Activated T-cell treated with anti-CD3 and anti-CD28 coated beads, Interleukin-2, amount 50 U/mL, for 24 hours (primary cell): ENCODE measurements at regions not wholly inside any gene's neighbourhood (a gene's known extent, or its start where the extent isn't known, plus 50 kb on each side); places are given as distances from the start of the nearest gene placed in this dataset.
"Not testable (repeated sequence)": the region's sequence is repeated elsewhere in the genome, so short reads cannot be mapped to it uniquely, and the experiment has no call there.

Experiments
- DNase-seq: peaks from one replicate; pipeline ENCODE4 v3.0.0-alpha.2; 2020
- H3K27ac Mint-ChIP-seq: 2 replicates; pipeline ENCODE4 v1.8.0; 2020; ENCODE audit warnings: mild to moderate bottlenecking, mixed read lengths
- H3K27me3 Mint-ChIP-seq: 2 replicates; pipeline ENCODE4 v1.8.0; 2020; ENCODE audit warnings: mixed read lengths
- H3K36me3 Mint-ChIP-seq: 2 replicates; pipeline ENCODE4 v1.8.0; 2020; ENCODE audit warnings: low read depth, mixed read lengths
- H3K4me1 Mint-ChIP-seq: 2 replicates; pipeline ENCODE4 v1.8.0; 2020; ENCODE audit warnings: low read depth, mixed read lengths
- H3K4me3 Mint-ChIP-seq: 2 replicates; pipeline ENCODE4 v1.8.0; 2020; ENCODE audit warnings: mild to moderate bottlenecking, moderate library complexity, mixed read lengths
- H3K9me3 Mint-ChIP-seq: 2 replicates; pipeline ENCODE4 v1.8.0; 2020; ENCODE audit warnings: mixed read lengths

- Mint-ChIP-seq H3K4me1 (peaks cover 4% of the 10 kb centered on the region), H3K27ac (no peak overlapping the region), H3K36me3 (no peaks in the 10 kb centered on the region), H3K9me3 (no peaks in the 10 kb centered on the region), H3K4me3 (no peak overlapping the region), H3K27me3 (peaks cover 11% of the 10 kb centered on the region)
- DNase-seq = no peak
Observed at GRCh38 chr3:23709987-23710386, 95.8 kb upstream of the UBE2E1 start.

GRCh38 chr3:23710555-23710954, 95.2 kb upstream of the UBE2E1 start:
- no peak for DNase-seq
- Mint-ChIP-seq H3K27me3 (peaks cover 11% of the 10 kb centered on the region), H3K9me3 (no peaks in the 10 kb centered on the region), H3K36me3 (no peaks in the 10 kb centered on the region), H3K4me3 (no peak overlapping the region), H3K4me1 (peaks cover 4% of the 10 kb centered on the region), H3K27ac (no peak overlapping the region)

GRCh38 chr3:23711916-23712494, 93.8 kb upstream of the UBE2E1 start:
- Mint-ChIP-seq H3K27ac (no peak overlapping the region), H3K4me3 (no peak overlapping the region), H3K4me1 (no peaks in the 10 kb centered on the region), H3K27me3 (peaks cover 11% of the 10 kb centered on the region), H3K36me3 (no peaks in the 10 kb centered on the region), H3K9me3 (peaks cover 5% of the 10 kb centered on the region)
- no peak for DNase-seq

- Mint-ChIP-seq H3K27ac (no peak overlapping the region), H3K4me1 (no peaks in the 10 kb centered on the region), H3K9me3 (peaks cover 5% of the 10 kb centered on the region), H3K4me3 (no peak overlapping the region), H3K36me3 (no peaks in the 10 kb centered on the region), H3K27me3 (peaks cover 11% of the 10 kb centered on the region)
- DNase-seq = no peak
Observed at GRCh38 chr3:23712656-23713559, 92.8 kb upstream of the UBE2E1 start.

GRCh38 chr3:23713641-23714040, 92.1 kb upstream of the UBE2E1 start:
- DNase-seq = no peak
- Mint-ChIP-seq H3K27me3 (peaks cover 11% of the 10 kb centered on the region), H3K9me3 (peaks cover 5% of the 10 kb centered on the region), H3K27ac (no peak overlapping the region), H3K4me1 (no peaks in the 10 kb centered on the region), H3K4me3 (no peak overlapping the region), H3K36me3 (no peaks in the 10 kb centered on the region)

GRCh38 chr3:23720059-23720458, 85.7 kb upstream of the UBE2E1 start:
- no peak overlapping the region for H3K27ac Mint-ChIP-seq
- DNase-seq = no peak
- no peaks in the 10 kb centered on the region for H3K4me1 Mint-ChIP-seq
- H3K4me3 Mint-ChIP-seq = no peak overlapping the region
- H3K36me3 Mint-ChIP-seq = no peaks in the 10 kb centered on the region
- no peaks in the 10 kb centered on the region for H3K27me3 Mint-ChIP-seq
- H3K9me3 Mint-ChIP-seq = peaks cover 5% of the 10 kb centered on the region

- DNase-seq = no peak
- H3K4me1 Mint-ChIP-seq = no peaks in the 10 kb centered on the region
- H3K27me3 Mint-ChIP-seq = no peaks in the 10 kb centered on the region
- no peak overlapping the region for H3K27ac Mint-ChIP-seq
- no peak overlapping the region for H3K4me3 Mint-ChIP-seq
- no peaks in the 10 kb centered on the region for H3K36me3 Mint-ChIP-seq
- peaks cover 5% of the 10 kb centered on the region for H3K9me3 Mint-ChIP-seq
Observed at GRCh38 chr3:23720885-23721284, 84.9 kb upstream of the UBE2E1 start.

- DNase-seq = no peak
- H3K27me3 Mint-ChIP-seq = no peaks in the 10 kb centered on the region
- no peaks in the 10 kb centered on the region for H3K9me3 Mint-ChIP-seq
- H3K4me3 Mint-ChIP-seq = no peak overlapping the region
- H3K27ac Mint-ChIP-seq = no peak overlapping the region
- H3K36me3 Mint-ChIP-seq = no peaks in the 10 kb centered on the region
- H3K4me1 Mint-ChIP-seq = peaks cover 8% of the 10 kb centered on the region
Observed at GRCh38 chr3:23723141-23723540, 82.6 kb upstream of the UBE2E1 start.

- H3K4me3 Mint-ChIP-seq = no peak overlapping the region
- no peaks in the 10 kb centered on the region for H3K9me3 Mint-ChIP-seq
- peaks cover 8% of the 10 kb centered on the region for H3K4me1 Mint-ChIP-seq
- DNase-seq = no peak
- H3K27ac Mint-ChIP-seq = no peak overlapping the region
- H3K36me3 Mint-ChIP-seq = no peaks in the 10 kb centered on the region
- H3K27me3 Mint-ChIP-seq = no peaks in the 10 kb centered on the region
Observed at GRCh38 chr3:23723930-23724329, 81.8 kb upstream of the UBE2E1 start.

- no peaks in the 10 kb centered on the region for H3K36me3 Mint-ChIP-seq
- DNase-seq = no peak
- H3K27ac Mint-ChIP-seq = no peak overlapping the region
- no peaks in the 10 kb centered on the region for H3K9me3 Mint-ChIP-seq
- no peak overlapping the region for H3K4me3 Mint-ChIP-seq
- peaks cover 8% of the 10 kb centered on the region for H3K4me1 Mint-ChIP-seq
- no peaks in the 10 kb centered on the region for H3K27me3 Mint-ChIP-seq
Observed at GRCh38 chr3:23726811-23727548, 78.8 kb upstream of the UBE2E1 start.

- DNase-seq = no peak
- H3K4me1 Mint-ChIP-seq = peaks cover 8% of the 10 kb centered on the region
- H3K9me3 Mint-ChIP-seq = no peaks in the 10 kb centered on the region
- no peaks in the 10 kb centered on the region for H3K27me3 Mint-ChIP-seq
- no peaks in the 10 kb centered on the region for H3K36me3 Mint-ChIP-seq
- no peak overlapping the region for H3K4me3 Mint-ChIP-seq
- H3K27ac Mint-ChIP-seq = no peak overlapping the region
Observed at GRCh38 chr3:23728601-23729117, 77.1 kb upstream of the UBE2E1 start.

- DNase-seq, H3K4me1 Mint-ChIP-seq, H3K27me3 Mint-ChIP-seq, H3K27ac Mint-ChIP-seq, H3K4me3 Mint-ChIP-seq, H3K9me3 Mint-ChIP-seq, H3K36me3 Mint-ChIP-seq: not testable (repeated sequence)
Observed at GRCh38 chr3:23729362-23729761, 76.4 kb upstream of the UBE2E1 start.

GRCh38 chr3:23734481-23734880, 71.3 kb upstream of the UBE2E1 start:
- no peaks in the 10 kb centered on the region for H3K36me3 Mint-ChIP-seq
- H3K27ac Mint-ChIP-seq = no peak overlapping the region
- H3K4me3 Mint-ChIP-seq = no peak overlapping the region
- no peak for DNase-seq
- peaks cover 13% of the 10 kb centered on the region for H3K27me3 Mint-ChIP-seq
- peaks cover 2% of the 10 kb centered on the region for H3K4me1 Mint-ChIP-seq
- no peaks in the 10 kb centered on the region for H3K9me3 Mint-ChIP-seq

GRCh38 chr3:23735062-23735461, 70.7 kb upstream of the UBE2E1 start:
- Mint-ChIP-seq H3K9me3 (no peaks in the 10 kb centered on the region), H3K27ac (no peak overlapping the region), H3K4me1 (peaks cover 6% of the 10 kb centered on the region), H3K36me3 (no peaks in the 10 kb centered on the region), H3K4me3 (no peak overlapping the region), H3K27me3 (peaks cover 17% of the 10 kb centered on the region)
- DNase-seq = no peak
